Spleen (tissue), 7 donors: ENCODE measurements at regions not wholly inside any gene's neighbourhood (a gene's known extent, or its start where the extent isn't known, plus 50 kb on each side); places are given as distances from the start of the nearest gene placed in this dataset.

Experiments
- CTCF ChIP-seq, 11 experiments: fragments of 200-600 bp in 7 of 11; fragments of 450-650 bp in 4 of 11; sonication (generic) in 4 of 11; IDR thresholded peaks in 8 of 11; conservative IDR thresholded peaks in 3 of 11; 1 replicate in 7 of 11; 2 replicates in 4 of 11; pipeline versions ENCODE4 v1.4.0 to v1.8.0; 2016 to 2021; ENCODE audit warnings: antibody characterized with exemption in 11 of 11, inconsistent platforms in 4 of 11, mild to moderate bottlenecking in 1 of 11
- POLR2A ChIP-seq, 3 donors: fragments of 450-650 bp; IDR thresholded peaks; one replicate each; pipeline ENCODE4 v1.5.1; 2017; ENCODE audit warnings: antibody characterized with exemption in 3 of 3, mild to moderate bottlenecking in 1 of 3
- POLR2AphosphoS5 ChIP-seq, 3 donors: sonication (generic); formaldehyde crosslinking; IDR thresholded peaks; one replicate each; pipeline ENCODE4 v1.5.1; 2017; ENCODE audit warnings: antibody characterized with exemption in 3 of 3
- donor health status: DM: no; HTN: no; CAD: no; lungs with moderate emphysema.
- donor health status: DM: no; HTN: no; CAD: no.
- donor health status: DM: no; HTN: no; CAD: no.

GRCh38 chr10:129157185-129157584, 309.9 kb upstream of the MGMT start:
- TF ChIP-seq POLR2A (IDR thresholded peaks at IDR 0.05) (no peak), CTCF (IDR thresholded peaks at IDR 0.05 in 8 of 11, conservative IDR thresholded peaks at IDR 0.05 in 3 of 11) (no peak), POLR2AphosphoS5 (IDR thresholded peaks at IDR 0.05) (no peak)
